A673 (cell line): ENCODE measurements at regions not wholly inside any gene's neighbourhood (a gene's known extent, or its start where the extent isn't known, plus 50 kb on each side); places are given as distances from the start of the nearest gene placed in this dataset.

Source experiments
- EZH2 ChIP-seq: fragments of 200-600 bp; sonication (generic); IDR thresholded peaks from 2 replicates; pipeline ENCODE4 v1.6.1; 2017; ENCODE audit warnings: borderline replicate concordance, low read depth, mild to moderate bottlenecking, mixed read lengths, antibody characterized with exemption, low read length; ENCODE audit not compliant: poor library complexity, severe bottlenecking
- TF ChIP-seq, protein P1 (sequence below): fragments of 300-800, 200-600 bp; sonication (generic); conservative IDR thresholded peaks from 2 replicates; pipeline ENCODE4 v1.5.1; 2017; ENCODE audit warnings: low read depth, mild to moderate bottlenecking, antibody characterized with exemption, low read length, moderate library complexity, mixed read lengths

DNA sequence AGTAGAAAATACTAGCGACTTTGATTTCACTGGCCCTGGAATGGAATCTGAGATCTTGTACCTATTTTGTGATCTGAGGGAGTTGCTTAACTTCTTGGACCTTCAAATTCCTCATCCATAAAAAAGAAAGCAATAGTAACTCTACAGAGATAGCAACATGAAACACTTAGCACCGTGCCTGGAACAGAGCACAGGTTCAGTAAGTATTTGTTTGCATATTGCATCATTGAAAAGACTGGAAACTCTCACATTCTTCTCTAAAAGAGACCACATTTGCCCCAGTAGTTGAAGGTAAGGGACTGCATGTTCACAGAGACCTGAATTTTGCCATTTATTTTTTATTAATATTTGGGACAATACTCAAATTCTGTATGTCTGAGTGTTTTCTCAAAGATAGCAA lies 358.1 kb downstream of the COG6 start:
- TF ChIP-seq, protein P1, sequence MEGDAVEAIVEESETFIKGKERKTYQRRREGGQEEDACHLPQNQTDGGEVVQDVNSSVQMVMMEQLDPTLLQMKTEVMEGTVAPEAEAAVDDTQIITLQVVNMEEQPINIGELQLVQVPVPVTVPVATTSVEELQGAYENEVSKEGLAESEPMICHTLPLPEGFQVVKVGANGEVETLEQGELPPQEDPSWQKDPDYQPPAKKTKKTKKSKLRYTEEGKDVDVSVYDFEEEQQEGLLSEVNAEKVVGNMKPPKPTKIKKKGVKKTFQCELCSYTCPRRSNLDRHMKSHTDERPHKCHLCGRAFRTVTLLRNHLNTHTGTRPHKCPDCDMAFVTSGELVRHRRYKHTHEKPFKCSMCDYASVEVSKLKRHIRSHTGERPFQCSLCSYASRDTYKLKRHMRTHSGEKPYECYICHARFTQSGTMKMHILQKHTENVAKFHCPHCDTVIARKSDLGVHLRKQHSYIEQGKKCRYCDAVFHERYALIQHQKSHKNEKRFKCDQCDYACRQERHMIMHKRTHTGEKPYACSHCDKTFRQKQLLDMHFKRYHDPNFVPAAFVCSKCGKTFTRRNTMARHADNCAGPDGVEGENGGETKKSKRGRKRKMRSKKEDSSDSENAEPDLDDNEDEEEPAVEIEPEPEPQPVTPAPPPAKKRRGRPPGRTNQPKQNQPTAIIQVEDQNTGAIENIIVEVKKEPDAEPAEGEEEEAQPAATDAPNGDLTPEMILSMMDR = no peak
- no peak for TF ChIP-seq EZH2
